ENCODE measurements at regions not wholly inside any gene's neighbourhood (a gene's known extent, or its start where the extent isn't known, plus 50 kb on each side); places are given as distances from the start of the nearest gene placed in this dataset.

DNA sequence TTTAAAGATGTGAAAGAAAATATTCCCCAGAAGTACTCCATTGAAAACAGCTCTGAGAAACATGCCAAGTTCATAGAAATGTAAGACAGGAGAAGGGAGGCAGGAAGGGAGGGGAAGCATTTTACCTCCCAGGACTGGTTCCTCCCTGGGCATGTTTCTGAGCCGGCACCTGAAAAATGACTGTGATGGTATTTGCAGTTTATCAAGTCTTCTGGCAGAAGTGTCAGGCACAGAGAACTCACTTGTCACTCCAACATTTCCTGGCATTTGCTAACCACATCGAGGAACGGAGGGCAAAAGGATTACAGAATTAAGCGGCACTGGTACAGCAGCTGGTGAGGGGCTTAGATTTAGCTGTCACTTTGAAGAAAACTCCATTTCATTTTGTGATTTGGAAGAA, 1054.0 kb downstream of the TUSC7 start:
- DNase-seq, result no peak
- Histone ChIP-seq H3K27me3 (no peaks in the 10 kb centered on the region), H3K4me1 (replicated peaks in 1 of 2) (peaks cover 0 to 5% of the 10 kb centered on the region in 2 donors), H3K27ac (no peak overlapping the region), H3K4me3 (no peak overlapping the region), H3K9me3 (replicated peaks in 1 of 3) (no peaks in the 10 kb centered on the region), H3K36me3 (replicated peaks in 1 of 2) (no peaks in the 10 kb centered on the region)
- no peak for TF ChIP-seq POLR2A (IDR thresholded peaks at IDR 0.05)
- TF ChIP-seq, protein P1, sequence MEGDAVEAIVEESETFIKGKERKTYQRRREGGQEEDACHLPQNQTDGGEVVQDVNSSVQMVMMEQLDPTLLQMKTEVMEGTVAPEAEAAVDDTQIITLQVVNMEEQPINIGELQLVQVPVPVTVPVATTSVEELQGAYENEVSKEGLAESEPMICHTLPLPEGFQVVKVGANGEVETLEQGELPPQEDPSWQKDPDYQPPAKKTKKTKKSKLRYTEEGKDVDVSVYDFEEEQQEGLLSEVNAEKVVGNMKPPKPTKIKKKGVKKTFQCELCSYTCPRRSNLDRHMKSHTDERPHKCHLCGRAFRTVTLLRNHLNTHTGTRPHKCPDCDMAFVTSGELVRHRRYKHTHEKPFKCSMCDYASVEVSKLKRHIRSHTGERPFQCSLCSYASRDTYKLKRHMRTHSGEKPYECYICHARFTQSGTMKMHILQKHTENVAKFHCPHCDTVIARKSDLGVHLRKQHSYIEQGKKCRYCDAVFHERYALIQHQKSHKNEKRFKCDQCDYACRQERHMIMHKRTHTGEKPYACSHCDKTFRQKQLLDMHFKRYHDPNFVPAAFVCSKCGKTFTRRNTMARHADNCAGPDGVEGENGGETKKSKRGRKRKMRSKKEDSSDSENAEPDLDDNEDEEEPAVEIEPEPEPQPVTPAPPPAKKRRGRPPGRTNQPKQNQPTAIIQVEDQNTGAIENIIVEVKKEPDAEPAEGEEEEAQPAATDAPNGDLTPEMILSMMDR (IDR thresholded peaks at IDR 0.05), result no peak
- 70 to 80% (median 76%) methylated on average over 4 of the region's 4 CpGs for WGBS, 4 donors
- intact Hi-C loops (cut with DNase I), result no loop called here

GRCh38 chr3:117768581-117768980, 1059.0 kb downstream of the TUSC7 start:
- Histone ChIP-seq H3K27me3 (no peaks in the 10 kb centered on the region), H3K27ac (no peak overlapping the region), H3K9me3 (replicated peaks in 1 of 3) (no peaks in the 10 kb centered on the region), H3K36me3 (replicated peaks in 1 of 2) (no peaks in the 10 kb centered on the region), H3K4me1 (replicated peaks in 1 of 2) (peaks cover 5 to 22% of the 10 kb centered on the region in 2 donors), H3K4me3 (no peak overlapping the region)
- intact Hi-C loops (cut with DNase I), result no loop called here
- no peak for DNase-seq
- 79 to 91% (median 84%) methylated on average over 4 of the region's 4 CpGs for WGBS, 4 donors
- no peak for TF ChIP-seq POLR2A (IDR thresholded peaks at IDR 0.05)
- TF ChIP-seq, protein P1 (IDR thresholded peaks at IDR 0.05), result no peak

GRCh38 chr3:117774130-117774529, 1064.6 kb downstream of the TUSC7 start:
- no peak overlapping the region for H3K4me3 ChIP-seq
- no peak for DNase-seq
- no peak for TF ChIP-seq POLR2A (IDR thresholded peaks at IDR 0.05)
- no peak overlapping the region for H3K27ac ChIP-seq
- H3K36me3 ChIP-seq (replicated peaks in 1 of 2), result no peaks in the 10 kb centered on the region
- H3K27me3 ChIP-seq, result no peaks in the 10 kb centered on the region
- H3K4me1 ChIP-seq (replicated peaks in 1 of 2), result peaks cover 1 to 11% of the 10 kb centered on the region in 2 donors
- intact Hi-C loops (cut with DNase I), result no loop called here
- no peaks in the 10 kb centered on the region for H3K9me3 ChIP-seq (replicated peaks in 1 of 3)

GRCh38 chr3:117786349-117786748, 1076.8 kb downstream of the TUSC7 start:
- H3K9me3 ChIP-seq (replicated peaks in 1 of 3), result no peaks in the 10 kb centered on the region
- 79 to 92% (median 90%) methylated on average over 2 of the region's 2 CpGs for WGBS, 4 donors

GRCh38 chr3:117788061-117788460, 1078.5 kb downstream of the TUSC7 start:
- intact Hi-C loops (cut with DNase I), result no loop called here
- Histone ChIP-seq H3K27me3 (no peaks in the 10 kb centered on the region), H3K27ac (peak overlapping the region in 2 of 5 donors; percentile 0 to 1), H3K4me1 (replicated peaks in 1 of 2) (peaks cover 0 to 20% of the 10 kb centered on the region in 2 donors), H3K9me3 (replicated peaks in 1 of 3) (no peaks in the 10 kb centered on the region), H3K4me3 (no peak overlapping the region), H3K36me3 (replicated peaks in 1 of 2) (no peaks in the 10 kb centered on the region)
- TF ChIP-seq, protein P1 (IDR thresholded peaks at IDR 0.05), result no peak
- TF ChIP-seq POLR2A (IDR thresholded peaks at IDR 0.05), result no peak
- DNase-seq, result peak; percentile 62 to 85 (median 79)

More at GRCh38 chr3:117786349-117786748, 1076.8 kb downstream of the TUSC7 start:
- H3K27me3 ChIP-seq, result no peaks in the 10 kb centered on the region
- TF ChIP-seq, protein P1 (IDR thresholded peaks at IDR 0.05), result no peak
- no peak for TF ChIP-seq POLR2A (IDR thresholded peaks at IDR 0.05)
- H3K4me1 ChIP-seq (replicated peaks in 1 of 2), result peaks cover 0 to 20% of the 10 kb centered on the region in 2 donors
- H3K36me3 ChIP-seq (replicated peaks in 1 of 2), result no peaks in the 10 kb centered on the region
- no peak overlapping the region for H3K27ac ChIP-seq
- intact Hi-C loops (cut with DNase I), result no loop called here
- DNase-seq, result no peak
- H3K4me3 ChIP-seq, result no peak overlapping the region

Measured in adrenal gland (tissue), 9 donors.